Heart right ventricle (tissue), 16 donors: ENCODE measurements at regions not wholly inside any gene's neighbourhood (a gene's known extent, or its start where the extent isn't known, plus 50 kb on each side); places are given as distances from the start of the nearest gene placed in this dataset.
A peak's percentile ranks its signal among the peaks of the same experiment; 100 is the strongest.

Source experiments
- ATAC-seq, 8 donors: fragments of 200-7000 bp; cut with Tn5 transposase; one replicate each; pipeline ENCODE4 v1.9.1; 2020; ENCODE audit warnings: mild to moderate bottlenecking in 8 of 8, moderate library complexity in 8 of 8, moderate number of reproducible peaks in 1 of 8
- DNase-seq, 2 donors: peaks; one replicate each; pipeline ENCODE4 v3.0.0-alpha.2; 2020
- H3K27ac ChIP-seq, 10 donors: fragments of 200-600 bp; sonication (generic) in 2 of 10; one replicate each; pipeline versions ENCODE4 v1.5.0 to v1.8.0; 2020 to 2022; ENCODE audit warnings: mild to moderate bottlenecking in 3 of 10
- H3K27me3 ChIP-seq, 7 donors: fragments of 200-600 bp; one replicate each; pipeline ENCODE4 v1.8.0; 2021 to 2022; ENCODE audit warnings: mild to moderate bottlenecking in 2 of 7
- H3K36me3 ChIP-seq, 9 donors: fragments of 200-600 bp; sonication (generic) in 1 of 9; one replicate each; pipeline versions ENCODE4 v1.5.0 to v1.8.0; 2020 to 2022; ENCODE audit warnings: mild to moderate bottlenecking in 2 of 9
- H3K4me1 ChIP-seq, 9 donors: fragments of 200-600 bp; sonication (generic) in 1 of 9; one replicate each; pipeline versions ENCODE4 v1.5.0 to v1.8.0; 2020 to 2022; ENCODE audit warnings: mild to moderate bottlenecking in 4 of 9
- H3K4me3 ChIP-seq, 10 donors: fragments of 200-600 bp; sonication (generic) in 2 of 10; one replicate each; pipeline versions ENCODE4 v1.5.0 to v1.8.0; 2020 to 2022; ENCODE audit warnings: mild to moderate bottlenecking in 7 of 10, moderate library complexity in 2 of 10
- H3K9me3 ChIP-seq, 11 donors: fragments of 200-600 bp in 10 of 11; sonication (generic) in 2 of 11; one replicate each; pipeline versions ENCODE4 v1.5.0 to v1.8.0; 2013 to 2022; ENCODE audit warnings: mild to moderate bottlenecking in 2 of 11, control low read depth in 1 of 11, moderate library complexity in 1 of 11
- WGBS, 2 donors: extraction: QIAGEN DNeasy Blood & Tissue Kit; methylation state at CpG; one replicate each; pipeline ENCODE4 v1.1.7; 2013; ENCODE audit warnings: inconsistent platforms in 1 of 2; 5-methylcytosine and 5-hydroxymethylcytosine counted together
- intact Hi-C, 10 donors: fragments of 100-400 bp; cut with DNase I; formaldehyde crosslinking; loops; one replicate each; pipeline versions ENCODE4 v1.11.1 to v1.14.2; 2022
- TF ChIP-seq, protein P1 (sequence below), 9 donors: fragments of 200-600 bp; sonication (generic) in 2 of 9; IDR thresholded peaks; one replicate each; pipeline versions ENCODE4 v1.5.0 to v1.8.0; 2021 to 2022; ENCODE audit warnings: antibody characterized with exemption in 9 of 9, mild to moderate bottlenecking in 5 of 9, moderate library complexity in 1 of 9
- donor health status: Arrhythmogenic right ventricular cardiomyopathy.
- donor health status: ischemic (EF 13 %, LVEDD 7.1; RV severe dilation, severe dysfunction).
- donor health status: healthy with polysubstance abuse.
- donor health status: DM: no; HTN: yes; CAD: no.
- donor health status: DM: no; HTN: no; CAD: no.
- donor health status: ischemic (EF 25% LVEDD 6.9; RV normal size, moderate dysfunction).
- donor health status: ischemic (EF 25% LVEDD 5.7; RV mildly dilated, moderate dysfunction).
- donor health status: healthy.
- donor health status: DM: yes; HTN: yes; CAD: no.
- donor health status: Ischemic cardiomyopathy.
- donor health status: ischemic (EF 35%, LVEDD 5.7; RV mildly dilated, moderate dysfunction).
- donor health status: nonischemic (EF 11% LVEDD 7.7; RV severe dilation, severe dysfunction).
- donor health status: DM: yes; HTN: yes; CAD: no.
- donor health status: PGD.
- donor health status: ischemic (EF 29% LVEDD 5.4; RV normal size, mild dysfunction).
- donor health status: nonischemic (EF 23%, LVEDD 6.1; RV moderate dilation, normal function).

DNA sequence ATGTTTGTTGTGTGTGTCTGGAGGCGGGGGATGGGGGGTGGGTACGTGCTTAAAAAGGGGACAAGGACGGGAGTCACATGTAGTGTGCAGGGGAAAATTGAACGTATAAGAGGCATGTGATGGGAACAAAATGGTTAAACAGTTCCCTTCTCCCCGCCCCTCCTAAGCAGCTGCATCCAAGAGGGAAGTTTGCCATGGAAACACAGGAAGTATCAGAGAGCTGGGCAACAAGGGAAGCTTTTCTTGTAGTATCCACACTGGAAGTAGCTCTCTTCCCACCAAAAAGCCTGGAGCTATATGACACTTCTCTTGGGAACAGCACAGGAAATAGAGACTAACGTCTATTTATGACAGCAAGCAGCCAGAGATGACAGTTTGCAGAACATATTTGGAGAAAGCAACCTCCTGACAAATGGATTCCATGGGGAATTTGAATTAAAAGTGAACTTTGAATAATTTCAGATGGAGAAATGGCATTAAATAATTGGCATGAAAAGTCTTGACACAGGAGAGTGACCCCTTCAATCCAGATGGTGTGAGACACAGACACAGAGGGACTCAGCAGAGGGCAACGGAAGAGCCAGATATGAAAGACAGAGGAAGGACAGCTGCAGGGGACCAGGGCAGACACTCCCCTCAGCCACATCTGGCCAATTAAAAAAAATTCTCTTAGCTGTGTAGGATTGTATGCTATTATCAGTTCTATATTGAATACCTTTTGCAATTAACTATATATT, 294.2 kb upstream of the TBL1XR1 start:
- Histone ChIP-seq H3K27me3 (no peaks in the 10 kb centered on the region), H3K4me1 (peaks cover 0 to 30% (median 17%) of the 10 kb centered on the region in 9 donors), H3K4me3 (no peak overlapping the region), H3K27ac (peak overlapping the region in 6 of 10 donors; percentile 8 to 49 (median 34)), H3K9me3 (no peaks in the 10 kb centered on the region), H3K36me3 (no peaks in the 10 kb centered on the region)
- DNase-seq (peak in 1 of 2 donors; percentile 63), ATAC-seq (peak in 7 of 8 donors; percentile 79 to 94 (median 91))
- 21 to 36% methylated on average over 7 of the region's 7 CpGs for WGBS, 2 donors
- intact Hi-C loops = loop anchor here in 1 of 10 donors (10.0 kb wide), 1 partner anchor 127 kb away; no protein-coding TSS in a partner anchor
- TF ChIP-seq, protein P1, sequence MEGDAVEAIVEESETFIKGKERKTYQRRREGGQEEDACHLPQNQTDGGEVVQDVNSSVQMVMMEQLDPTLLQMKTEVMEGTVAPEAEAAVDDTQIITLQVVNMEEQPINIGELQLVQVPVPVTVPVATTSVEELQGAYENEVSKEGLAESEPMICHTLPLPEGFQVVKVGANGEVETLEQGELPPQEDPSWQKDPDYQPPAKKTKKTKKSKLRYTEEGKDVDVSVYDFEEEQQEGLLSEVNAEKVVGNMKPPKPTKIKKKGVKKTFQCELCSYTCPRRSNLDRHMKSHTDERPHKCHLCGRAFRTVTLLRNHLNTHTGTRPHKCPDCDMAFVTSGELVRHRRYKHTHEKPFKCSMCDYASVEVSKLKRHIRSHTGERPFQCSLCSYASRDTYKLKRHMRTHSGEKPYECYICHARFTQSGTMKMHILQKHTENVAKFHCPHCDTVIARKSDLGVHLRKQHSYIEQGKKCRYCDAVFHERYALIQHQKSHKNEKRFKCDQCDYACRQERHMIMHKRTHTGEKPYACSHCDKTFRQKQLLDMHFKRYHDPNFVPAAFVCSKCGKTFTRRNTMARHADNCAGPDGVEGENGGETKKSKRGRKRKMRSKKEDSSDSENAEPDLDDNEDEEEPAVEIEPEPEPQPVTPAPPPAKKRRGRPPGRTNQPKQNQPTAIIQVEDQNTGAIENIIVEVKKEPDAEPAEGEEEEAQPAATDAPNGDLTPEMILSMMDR (IDR thresholded peaks at IDR 0.05) = no peak

GRCh38 chr3:177493091-177493490, 295.8 kb upstream of the TBL1XR1 start:
- H3K9me3 ChIP-seq = no peaks in the 10 kb centered on the region
- 72 to 78% methylated on average over 2 of the region's 2 CpGs for WGBS, 2 donors
- ATAC-seq = no peak
- H3K4me3 ChIP-seq = no peak overlapping the region
- intact Hi-C loops = loop anchor here in 1 of 10 donors (10.0 kb wide), 1 partner anchor 128 kb away; no protein-coding TSS in a partner anchor
- H3K27ac ChIP-seq = no peak overlapping the region
- no peak for DNase-seq
- H3K36me3 ChIP-seq = no peaks in the 10 kb centered on the region
- TF ChIP-seq, protein P1 (IDR thresholded peaks at IDR 0.05) = no peak
- H3K27me3 ChIP-seq = no peaks in the 10 kb centered on the region
- peaks cover 0 to 22% (median 17%) of the 10 kb centered on the region in 9 donors for H3K4me1 ChIP-seq

DNA sequence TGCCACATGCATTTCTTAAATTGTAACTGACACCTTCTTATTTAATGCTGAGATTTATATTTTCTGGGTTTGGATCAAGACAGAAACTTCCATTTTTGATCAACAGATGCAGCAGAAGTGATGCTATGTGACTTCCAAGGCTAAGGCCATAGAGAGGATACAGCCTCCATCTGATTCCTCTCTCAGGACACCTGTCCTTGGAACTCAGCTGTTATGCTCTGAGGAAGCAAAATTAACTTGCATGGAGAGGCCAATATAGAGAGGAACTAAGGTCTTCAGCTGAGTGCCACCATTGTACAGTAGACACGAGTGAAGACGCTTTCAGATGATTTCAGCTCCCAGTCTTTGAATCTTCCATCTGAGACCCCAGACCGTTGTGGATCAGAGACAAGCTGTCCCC, 296.9 kb upstream of the TBL1XR1 start:
- intact Hi-C loops = loop anchor here in 1 of 10 donors (10.0 kb wide), 1 partner anchor 129 kb away; no protein-coding TSS in a partner anchor
- DNase-seq = no peak
- Histone ChIP-seq H3K36me3 (no peaks in the 10 kb centered on the region), H3K27me3 (no peaks in the 10 kb centered on the region), H3K9me3 (peaks cover 0 to 4% (median 0%) of the 10 kb centered on the region in 11 donors), H3K4me1 (peaks cover 0 to 20% (median 17%) of the 10 kb centered on the region in 9 donors), H3K27ac (no peak overlapping the region), H3K4me3 (no peak overlapping the region)
- TF ChIP-seq, protein P1 (IDR thresholded peaks at IDR 0.05) = no peak
- no peak for ATAC-seq
- WGBS, 2 donors = 90 to 98% methylated on average over 3 of the region's 3 CpGs

DNA sequence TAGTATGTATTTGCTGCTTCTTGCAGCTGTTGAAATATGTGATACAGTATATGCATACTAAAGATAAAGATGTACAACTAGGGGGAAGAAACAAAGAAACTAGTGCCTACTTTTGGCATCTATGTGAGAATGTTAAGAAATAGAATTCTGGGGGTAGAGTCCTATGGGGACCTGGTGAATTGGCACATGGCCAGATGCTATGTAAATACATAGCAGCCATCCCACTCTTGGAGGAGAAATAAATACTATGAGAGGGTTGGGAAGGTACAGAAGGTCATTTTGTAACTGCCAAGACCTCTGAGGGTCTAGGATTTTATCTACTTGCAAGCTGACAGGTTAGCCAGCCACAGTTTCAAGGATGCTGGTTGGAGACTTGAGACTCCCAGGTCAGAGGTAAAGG, 298.3 kb upstream of the TBL1XR1 start:
- intact Hi-C loops = loop anchor here in 1 of 10 donors (10.0 kb wide), 1 partner anchor 131 kb away; no protein-coding TSS in a partner anchor
- TF ChIP-seq, protein P1 (IDR thresholded peaks at IDR 0.05) = no peak

More for the DNA sequence above, 298.3 kb upstream of the TBL1XR1 start:
- no peaks in the 10 kb centered on the region for H3K27me3 ChIP-seq
- DNase-seq (no peak), ATAC-seq (no peak)
- H3K9me3 ChIP-seq = peaks cover 0 to 4% (median 0%) of the 10 kb centered on the region in 11 donors
- H3K27ac ChIP-seq = no peak overlapping the region
- H3K4me3 ChIP-seq = no peak overlapping the region
- H3K4me1 ChIP-seq = peaks cover 0 to 17% (median 15%) of the 10 kb centered on the region in 9 donors
- no peaks in the 10 kb centered on the region for H3K36me3 ChIP-seq
